H1 (cell line): ENCODE measurements at regions not wholly inside any gene's neighbourhood (a gene's known extent, or its start where the extent isn't known, plus 50 kb on each side); places are given as distances from the start of the nearest gene placed in this dataset.

Experiments used
- CTCF ChIA-PET: fragments of 300-600 bp; sonication (Branson Sonifier 250); formaldehyde crosslinking; loops from one replicate; lab custom pipeline; 2021; ENCODE audit not compliant: partially characterized antibody; lab: Charles Lee
- POLR2A ChIA-PET: fragments of 300-600 bp; sonication (Branson Sonifier 250); formaldehyde crosslinking; loops from one replicate; lab custom pipeline; 2021; ENCODE audit warnings: inconsistent platforms; ENCODE audit not compliant: partially characterized antibody; lab: Charles Lee
- DNase-seq, 2 experiments: peaks; one replicate each; pipeline versions ENCODE4 v3.0.0 to v3.0.0-alpha.2; 2010 to 2022; ENCODE audit warnings: low spot score in 2 of 2, low read depth in 1 of 2, mixed read lengths in 1 of 2
- FAIRE-seq: peaks from 2 replicates; lab custom pipeline; 2011; peaks lifted over from hg19 to GRCh38; lab: Jason Lieb, UNC
- H2AFZ ChIP-seq: 2 replicates; pipeline ENCODE4 v1.8.1; 2012; ENCODE audit warnings: low read length, inconsistent platforms
- H2AK5ac ChIP-seq: 2 replicates; pipeline ENCODE4 v1.6.1; 2013; ENCODE audit warnings: low read depth, low read length
- H2BK120ac ChIP-seq: replicated peaks from 2 replicates; pipeline ENCODE3; 2013; ENCODE audit warnings: low read depth, low read length, inconsistent platforms
- H2BK12ac ChIP-seq: 2 replicates; pipeline ENCODE4 v1.6.1; 2013; ENCODE audit warnings: low read depth, low read length
- H2BK15ac ChIP-seq: 2 replicates; pipeline ENCODE4 v1.6.1; 2013; ENCODE audit warnings: low read length
- H2BK20ac ChIP-seq: 2 replicates; pipeline ENCODE4 v1.6.1; 2013; ENCODE audit warnings: low read length
- H2BK5ac ChIP-seq: 2 replicates; pipeline ENCODE4 v1.6.1; 2013; ENCODE audit warnings: low read depth, low read length
- H3K14ac ChIP-seq: 2 replicates; pipeline ENCODE4 v1.6.1; 2013; ENCODE audit warnings: inconsistent platforms; ENCODE audit not compliant: insufficient read length
- H3K18ac ChIP-seq: 2 replicates; pipeline ENCODE4 v1.6.1; 2013; ENCODE audit warnings: low read length; ENCODE audit errors: extremely low read depth
- H3K23ac ChIP-seq: 2 replicates; pipeline ENCODE4 v1.6.1; 2013; ENCODE audit warnings: inconsistent platforms; ENCODE audit not compliant: insufficient read length
- H3K23me2 ChIP-seq: 2 replicates; pipeline ENCODE4 v1.6.1; 2013; ENCODE audit warnings: low read depth, low read length
- H3K27ac ChIP-seq: 2 replicates; pipeline ENCODE4 v1.6.1; 2011; ENCODE audit warnings: low read depth, low read length, inconsistent platforms
- H3K27me3 ChIP-seq, 4 experiments: replicated peaks in 1 of 4; 1 replicate in 1 of 4; 2 replicates in 3 of 4; pipeline versions ENCODE4 v1.6.1 to v1.8.1; 2011 to 2013; ENCODE audit warnings: low read length in 3 of 4, mild to moderate bottlenecking in 3 of 4, inconsistent platforms in 2 of 4, mixed read lengths in 2 of 4, moderate library complexity in 1 of 4; ENCODE audit not compliant: control insufficient read depth in 3 of 4, insufficient read depth in 3 of 4; ENCODE audit errors: extremely low read depth in 1 of 4
- H3K36me3 ChIP-seq, 4 experiments: 2 replicates each; pipeline versions ENCODE4 v1.6.1 to v1.8.1; 2011 to 2013; ENCODE audit warnings: mild to moderate bottlenecking in 4 of 4, low read length in 3 of 4, moderate library complexity in 2 of 4, control low read depth in 1 of 4, inconsistent platforms in 1 of 4; ENCODE audit not compliant: insufficient read depth in 4 of 4, control insufficient read depth in 2 of 4
- H3K4ac ChIP-seq: replicated peaks from 2 replicates; pipeline ENCODE3; 2013; ENCODE audit warnings: low read length, low read depth, mixed read lengths, inconsistent platforms; ENCODE audit not compliant: insufficient read length
- H3K4me1 ChIP-seq, 4 experiments: replicated peaks in 1 of 4; 1 replicate in 1 of 4; 2 replicates in 3 of 4; pipeline versions ENCODE4 v1.6.1 to v1.8.1; 2011 to 2013; ENCODE audit warnings: low read length in 3 of 4, inconsistent platforms in 2 of 4, mixed read lengths in 1 of 4; ENCODE audit not compliant: insufficient read depth in 4 of 4, control insufficient read depth in 3 of 4
- H3K4me2 ChIP-seq, 2 experiments: 2 replicates each; pipeline versions ENCODE4 v1.6.1 to v1.8.1; 2011 to 2013; ENCODE audit warnings: low read depth in 2 of 2, low read length in 2 of 2, control low read depth in 1 of 2, inconsistent platforms in 1 of 2, mild to moderate bottlenecking in 1 of 2; ENCODE audit not compliant: insufficient read depth in 1 of 2
- H3K4me3 ChIP-seq, 4 experiments: fragments of 200-600, 300-600 bp in 1 of 4; sonication (generic), shearing (Covaris generic), sonication (Bioruptor Twin) in 1 of 4; 2 replicates each; pipeline versions ENCODE4 v1.5.1 to v1.8.1; 2011 to 2016; ENCODE audit warnings: low read length in 4 of 4, low read depth in 3 of 4, control low read depth in 2 of 4, inconsistent platforms in 2 of 4, mild to moderate bottlenecking in 2 of 4, mixed read lengths in 1 of 4, moderate library complexity in 1 of 4; ENCODE audit not compliant: insufficient read depth in 2 of 4; ENCODE audit errors: extremely low read depth in 1 of 4
- H3K56ac ChIP-seq: replicated peaks from 2 replicates; pipeline ENCODE3; 2013; ENCODE audit warnings: low read depth, mild to moderate bottlenecking, mixed read lengths, low read length, inconsistent platforms; ENCODE audit not compliant: insufficient read length
- H3K79me1 ChIP-seq: 2 replicates; pipeline ENCODE4 v1.6.1; 2013; ENCODE audit warnings: low read depth, low read length, control low read depth
- H3K79me2 ChIP-seq, 2 experiments: 2 replicates each; pipeline versions ENCODE4 v1.6.1 to v1.8.1; 2012 to 2013; ENCODE audit warnings: low read length in 2 of 2, mild to moderate bottlenecking in 2 of 2, inconsistent platforms in 1 of 2; ENCODE audit not compliant: insufficient read depth in 2 of 2, control insufficient read depth in 1 of 2
- H3K9ac ChIP-seq, 4 experiments: replicated peaks in 1 of 4; 1 replicate in 1 of 4; 2 replicates in 3 of 4; pipeline versions ENCODE4 v1.6.1 to v1.8.1; 2011 to 2013; ENCODE audit warnings: low read depth in 3 of 4, low read length in 3 of 4, control low read depth in 2 of 4, mild to moderate bottlenecking in 2 of 4, moderate library complexity in 2 of 4, inconsistent platforms in 1 of 4; ENCODE audit errors: extremely low read depth in 1 of 4
- H3K9me3 ChIP-seq, 2 experiments: 2 replicates each; pipeline versions ENCODE4 v1.6.1 to v1.8.1; 2012 to 2013; ENCODE audit warnings: mild to moderate bottlenecking in 2 of 2, moderate library complexity in 2 of 2, control low read depth in 1 of 2, inconsistent platforms in 1 of 2, low read depth in 1 of 2, low read length in 1 of 2, mixed read lengths in 1 of 2; ENCODE audit not compliant: insufficient read depth in 2 of 2
- H4K20me1 ChIP-seq, 2 experiments: replicated peaks in 1 of 2; 2 replicates each; pipeline versions ENCODE3 to v1.8.1; 2011 to 2013; ENCODE audit warnings: inconsistent platforms in 2 of 2, low read length in 2 of 2, mild to moderate bottlenecking in 1 of 2; ENCODE audit not compliant: insufficient read depth in 2 of 2, control insufficient read depth in 1 of 2
- H4K5ac ChIP-seq: 2 replicates; pipeline ENCODE4 v1.6.1; 2013; ENCODE audit warnings: low read length, low read depth, mixed read lengths, inconsistent platforms; ENCODE audit not compliant: insufficient read length
- H4K8ac ChIP-seq: 2 replicates; pipeline ENCODE4 v1.8.0; 2013; ENCODE audit warnings: mild to moderate bottlenecking, moderate library complexity, low read length, inconsistent platforms; ENCODE audit not compliant: insufficient read depth; ENCODE audit errors: extremely low read depth
- H4K91ac ChIP-seq: replicated peaks from 2 replicates; pipeline ENCODE3; 2013; ENCODE audit warnings: low read length, mixed read lengths, inconsistent platforms; ENCODE audit not compliant: insufficient read length
- CBX5 ChIP-seq: fragments of 300-800, 300-1000 bp; sonication (generic); IDR thresholded peaks from 2 replicates; pipeline ENCODE4 v1.7.1; 2016; ENCODE audit warnings: antibody characterized with exemption, low read length, low read depth
- CBX8 ChIP-seq: fragments of 300-800, 300-1000 bp; sonication (generic); IDR thresholded peaks from 2 replicates; pipeline ENCODE4 v1.7.1; 2016; ENCODE audit warnings: low read depth, low read length, borderline replicate concordance
- CEBPB ChIP-seq: IDR thresholded peaks from 2 replicates; pipeline ENCODE4 v1.6.1; 2012; ENCODE audit warnings: low read depth, low read length
- GTF2F1 ChIP-seq: IDR thresholded peaks from 2 replicates; pipeline ENCODE4 v1.6.1; 2012; ENCODE audit warnings: low read depth, low read length, improper control_type of control experiment, borderline replicate concordance
- HDAC2 ChIP-seq, 2 experiments: fragments of 300-600 bp in 1 of 2; sonication (generic) in 1 of 2; IDR thresholded peaks; 2 replicates each; pipeline ENCODE4 v1.6.1; 2011 to 2012; ENCODE audit warnings: low read depth in 2 of 2, low read length in 2 of 2, mild to moderate bottlenecking in 2 of 2, moderate library complexity in 2 of 2, borderline replicate concordance in 1 of 2, inconsistent platforms in 1 of 2
- JUN ChIP-seq: IDR thresholded peaks from 2 replicates; pipeline ENCODE4 v1.6.1; 2011; ENCODE audit warnings: low read depth, mild to moderate bottlenecking, improper control_type of control experiment, low read length
- NANOG ChIP-seq: IDR thresholded peaks from 2 replicates; pipeline ENCODE4 v1.6.1; 2011; ENCODE audit warnings: low read length, low read depth, mild to moderate bottlenecking, inconsistent platforms; ENCODE audit not compliant: insufficient read depth, poor library complexity, severe bottlenecking
- RBBP5 ChIP-seq: IDR thresholded peaks from 2 replicates; pipeline ENCODE4 v1.7.1; 2012; ENCODE audit warnings: low read depth, mild to moderate bottlenecking, inconsistent platforms, low read length, moderate library complexity, borderline replicate concordance
- RXRA ChIP-seq: IDR thresholded peaks from 2 replicates; pipeline ENCODE4 v1.6.1; 2011; ENCODE audit warnings: low read depth, mild to moderate bottlenecking, low read length, moderate library complexity; ENCODE audit not compliant: insufficient read depth
- SIN3A ChIP-seq, 2 experiments: IDR thresholded peaks in 1 of 2; conservative IDR thresholded peaks in 1 of 2; 2 replicates each; pipeline ENCODE4 v1.6.1; 2011 to 2012; ENCODE audit warnings: low read length in 2 of 2, improper control_type of control experiment in 1 of 2, low read depth in 1 of 2, mild to moderate bottlenecking in 1 of 2
- TF ChIP-seq, protein P1 (sequence below), 3 experiments: IDR thresholded peaks; 1 replicate in 2 of 3; 2 replicates in 1 of 3; pipeline versions ENCODE4 v1.5.1 to v1.6.1; 2011; ENCODE audit warnings: low read length in 3 of 3, mild to moderate bottlenecking in 3 of 3, inconsistent platforms in 2 of 3, low read depth in 1 of 3, moderate library complexity in 1 of 3; ENCODE audit not compliant: insufficient read depth in 1 of 3; ENCODE audit errors: control extremely low read depth in 1 of 3
- TF ChIP-seq, protein P2 (sequence below): IDR thresholded peaks from 2 replicates; pipeline ENCODE4 v1.6.1; 2012; ENCODE audit warnings: inconsistent platforms

DNA sequence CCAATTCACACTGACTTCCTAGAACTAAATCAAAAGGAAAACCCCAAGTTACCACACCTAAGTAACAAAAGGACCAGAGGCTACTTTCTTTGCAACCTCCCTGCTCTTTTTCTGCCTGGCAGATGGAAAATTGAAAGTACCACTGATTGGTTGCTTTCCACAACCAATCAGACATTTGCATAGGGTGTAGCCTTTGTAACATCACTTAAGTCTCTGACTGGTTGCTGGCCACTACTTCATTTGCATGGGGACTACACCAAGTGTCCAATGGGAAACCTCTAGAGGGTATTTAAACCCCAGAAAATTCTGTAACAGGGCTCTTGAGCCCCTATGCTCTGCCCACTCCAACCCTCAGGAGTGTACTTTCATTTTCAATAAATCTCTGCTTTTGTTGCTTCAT is 365.0 kb downstream of the LTN1 start:
- Histone ChIP-seq H3K9ac (no peak overlapping the region), H3K4me3 (no peak overlapping the region), H3K23ac (no peak overlapping the region), H2BK12ac (no peak overlapping the region), H3K27me3 (no peaks in the 10 kb centered on the region), H4K8ac (no peak overlapping the region), H3K4me2 (no peak overlapping the region), H2BK20ac (no peak overlapping the region), H2AFZ (no peak overlapping the region), H3K18ac (no peak overlapping the region), H4K91ac (no peak overlapping the region), H3K23me2 (no peaks in the 10 kb centered on the region), H4K5ac (no peak overlapping the region), H2BK15ac (no peak overlapping the region), H3K4me1 (no peaks in the 10 kb centered on the region), H3K4ac (no peak overlapping the region), H2BK5ac (no peak overlapping the region), H3K14ac (no peak overlapping the region), H4K20me1 (no peaks in the 10 kb centered on the region), H3K79me1 (no peaks in the 10 kb centered on the region), H3K36me3 (no peaks in the 10 kb centered on the region), H3K79me2 (no peaks in the 10 kb centered on the region), H2AK5ac (no peak overlapping the region), H2BK120ac (no peak overlapping the region), H3K56ac (no peak overlapping the region), H3K9me3 (no peaks in the 10 kb centered on the region), H3K27ac (no peak overlapping the region)
- DNase-seq (no peak), FAIRE-seq (no peak)
- POLR2A ChIA-PET: no interaction called here
- CTCF ChIA-PET: no interaction called here
- TF ChIP-seq SIN3A (conservative IDR thresholded peaks at IDR 0.05 in 1 of 2, IDR thresholded peaks at IDR 0.05 in 1 of 2; ENCODE audit: low read depth in 1 of 2, low read length in 2 of 2) (no peak), RBBP5 (no peak), RXRA (no peak), JUN (no peak), GTF2F1 (no peak), CBX5 (no peak), HDAC2 (IDR thresholded peaks at IDR 0.05; ENCODE audit: borderline replicate concordance in 1 of 2, low read depth in 2 of 2, low read length in 2 of 2) (no peak), CBX8 (no peak), CEBPB (no peak), NANOG (no peak)
- TF ChIP-seq, protein P1, sequence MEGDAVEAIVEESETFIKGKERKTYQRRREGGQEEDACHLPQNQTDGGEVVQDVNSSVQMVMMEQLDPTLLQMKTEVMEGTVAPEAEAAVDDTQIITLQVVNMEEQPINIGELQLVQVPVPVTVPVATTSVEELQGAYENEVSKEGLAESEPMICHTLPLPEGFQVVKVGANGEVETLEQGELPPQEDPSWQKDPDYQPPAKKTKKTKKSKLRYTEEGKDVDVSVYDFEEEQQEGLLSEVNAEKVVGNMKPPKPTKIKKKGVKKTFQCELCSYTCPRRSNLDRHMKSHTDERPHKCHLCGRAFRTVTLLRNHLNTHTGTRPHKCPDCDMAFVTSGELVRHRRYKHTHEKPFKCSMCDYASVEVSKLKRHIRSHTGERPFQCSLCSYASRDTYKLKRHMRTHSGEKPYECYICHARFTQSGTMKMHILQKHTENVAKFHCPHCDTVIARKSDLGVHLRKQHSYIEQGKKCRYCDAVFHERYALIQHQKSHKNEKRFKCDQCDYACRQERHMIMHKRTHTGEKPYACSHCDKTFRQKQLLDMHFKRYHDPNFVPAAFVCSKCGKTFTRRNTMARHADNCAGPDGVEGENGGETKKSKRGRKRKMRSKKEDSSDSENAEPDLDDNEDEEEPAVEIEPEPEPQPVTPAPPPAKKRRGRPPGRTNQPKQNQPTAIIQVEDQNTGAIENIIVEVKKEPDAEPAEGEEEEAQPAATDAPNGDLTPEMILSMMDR (IDR thresholded peaks at IDR 0.05; ENCODE audit: control extremely low read depth in 1 of 3, insufficient read depth in 1 of 3, low read depth in 1 of 3, low read length in 3 of 3): no peak
- TF ChIP-seq, protein P2, sequence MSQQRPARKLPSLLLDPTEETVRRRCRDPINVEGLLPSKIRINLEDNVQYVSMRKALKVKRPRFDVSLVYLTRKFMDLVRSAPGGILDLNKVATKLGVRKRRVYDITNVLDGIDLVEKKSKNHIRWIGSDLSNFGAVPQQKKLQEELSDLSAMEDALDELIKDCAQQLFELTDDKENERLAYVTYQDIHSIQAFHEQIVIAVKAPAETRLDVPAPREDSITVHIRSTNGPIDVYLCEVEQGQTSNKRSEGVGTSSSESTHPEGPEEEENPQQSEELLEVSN: no peak
